OCI-M1 (cell line): ENCODE measurements at regions not wholly inside any gene's neighbourhood (a gene's known extent, or its start where the extent isn't known, plus 50 kb on each side); places are given as distances from the start of the nearest gene placed in this dataset.
A peak's percentile ranks its signal among the peaks of the same experiment; 100 is the strongest.
"Not testable (repeated sequence)": the region's sequence is repeated elsewhere in the genome, so short reads cannot be mapped to it uniquely, and the experiment has no call there.

Experiments
- DNase-seq: peaks from one replicate; lab custom pipeline; 2025; lab: John Stamatoyannopoulos, UW

GRCh38 chr2:22970284-22970975, 414.5 kb upstream of the KLHL29 start:
- no peak for DNase-seq

- DNase-seq: no peak
These were observed 414.0 kb upstream of the KLHL29 start for GRCh38 chr2:22970991-22971390.

GRCh38 chr2:22981785-22982184, 403.2 kb upstream of the KLHL29 start:
- no peak for DNase-seq

GRCh38 chr2:22984152-22984551, 400.8 kb upstream of the KLHL29 start:
- not testable (repeated sequence) for DNase-seq

DNA sequence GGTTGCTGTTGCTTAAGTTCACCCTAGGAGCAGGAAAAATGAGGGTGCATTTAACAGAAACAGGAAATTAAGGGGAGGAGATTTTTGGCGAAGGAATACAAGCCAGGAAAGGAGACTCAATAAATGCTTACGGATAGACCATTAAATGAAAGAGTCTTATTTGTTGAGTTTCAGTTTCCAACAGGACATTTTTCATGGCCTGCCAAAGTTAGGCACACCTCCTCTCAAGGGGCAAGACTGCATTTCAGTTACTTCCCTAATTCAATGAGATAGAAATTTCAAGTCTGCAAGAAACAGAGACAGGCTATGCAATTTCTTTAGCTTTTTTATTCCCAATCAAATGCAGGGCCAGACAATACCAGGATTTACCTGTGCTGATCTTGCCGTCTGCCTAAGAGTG, 394.7 kb upstream of the KLHL29 start:
- peak; percentile 25 for DNase-seq

GRCh38 chr2:22991844-22992243, 393.1 kb upstream of the KLHL29 start:
- DNase-seq: peak; percentile 7

DNA sequence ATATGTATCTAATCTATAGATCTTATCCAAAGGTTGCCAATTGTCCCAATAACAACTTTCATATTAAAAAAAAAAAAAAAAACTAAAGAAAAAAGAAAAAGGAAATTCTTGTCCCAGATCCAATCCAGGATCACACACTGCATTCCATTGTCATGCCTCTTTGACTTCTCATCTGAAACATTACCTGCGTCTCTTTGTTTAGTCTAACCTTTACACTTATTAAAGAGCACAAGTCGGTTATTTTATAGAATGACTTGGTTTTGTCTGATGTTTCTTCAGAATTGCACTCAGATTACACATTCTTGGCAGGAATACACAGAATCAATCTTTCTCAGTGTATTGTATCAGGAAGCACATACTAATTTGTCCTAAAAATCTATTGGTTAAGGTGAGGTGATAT, 392.5 kb upstream of the KLHL29 start:
- DNase-seq: no peak

DNA sequence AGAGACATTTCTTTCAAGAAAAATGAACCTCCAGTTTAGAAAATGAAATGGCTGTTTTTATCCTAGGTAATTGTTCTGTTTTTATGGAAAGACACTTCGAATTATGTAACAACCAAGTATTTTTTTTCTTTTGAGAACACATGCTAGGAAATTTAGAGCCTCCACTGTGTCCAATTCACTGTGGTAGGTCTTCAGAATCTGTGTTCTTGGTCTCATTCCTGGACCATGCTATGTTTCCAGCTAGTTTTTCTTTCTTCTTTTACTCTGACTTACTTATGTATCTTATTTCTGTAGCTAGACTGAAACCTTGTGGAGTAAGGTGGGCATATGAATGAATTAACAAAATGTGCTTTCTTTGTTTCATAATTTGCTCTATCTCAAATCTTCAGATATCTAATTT, 391.7 kb upstream of the KLHL29 start:
- DNase-seq: no peak

DNA sequence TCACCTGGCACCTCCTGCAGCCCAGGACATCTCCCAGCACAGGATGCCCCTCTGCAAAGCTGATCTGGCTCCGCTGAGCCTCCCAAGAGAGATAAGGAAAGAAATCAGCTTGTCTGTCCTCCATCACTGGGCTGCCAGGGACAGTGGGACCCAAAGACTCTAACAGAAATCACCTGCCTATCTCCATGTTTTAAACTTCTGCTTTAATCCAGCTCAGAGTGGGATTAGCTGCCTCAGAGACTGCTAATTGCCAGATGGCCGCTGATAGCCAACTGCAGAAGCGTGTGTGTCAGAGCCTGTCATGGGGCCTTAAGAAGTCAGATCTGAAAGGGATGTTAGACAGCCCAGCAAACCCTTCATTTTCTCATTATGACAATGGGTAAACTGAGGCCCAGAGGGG, 389.4 kb upstream of the KLHL29 start:
- peak; percentile 26 for DNase-seq

DNA sequence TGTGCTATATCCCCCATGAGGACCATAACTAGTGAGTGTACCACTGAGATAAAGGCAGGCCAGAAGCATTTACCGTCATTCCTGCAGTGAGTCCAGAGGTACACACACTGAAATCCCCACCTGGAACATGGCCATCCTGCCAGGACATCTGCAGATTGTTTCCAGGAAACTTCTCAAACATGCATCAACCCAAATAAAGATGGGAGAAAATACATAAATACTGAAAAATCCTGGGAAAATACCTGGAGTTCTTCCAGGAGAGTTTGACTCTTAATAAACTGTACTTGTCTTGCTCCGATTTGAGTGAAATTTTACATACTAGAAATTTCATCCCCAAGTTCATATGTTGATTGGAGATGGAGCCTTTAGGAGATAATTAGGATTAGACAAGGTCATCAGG, 388.1 kb upstream of the KLHL29 start:
- no peak for DNase-seq

DNA sequence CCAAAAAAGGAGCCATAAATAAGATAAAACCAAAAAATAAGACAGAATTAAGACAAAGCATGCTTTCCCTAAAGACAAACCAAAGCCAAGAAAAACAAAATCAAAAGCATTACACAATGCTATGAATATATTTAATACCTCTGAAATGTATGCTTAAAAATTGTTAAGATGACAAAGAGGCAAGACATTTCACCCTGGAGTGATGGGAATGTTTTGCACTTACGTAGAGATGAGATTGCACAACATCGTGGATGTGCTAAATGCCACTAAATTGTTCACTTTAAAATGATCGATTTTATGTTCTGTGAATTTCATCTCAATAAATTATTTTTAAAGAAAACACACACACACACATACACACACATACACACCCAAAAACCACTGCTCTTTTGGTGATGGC, 386.6 kb upstream of the KLHL29 start:
- no peak for DNase-seq

GRCh38 chr2:22999951-23000350, 385.0 kb upstream of the KLHL29 start:
- DNase-seq: no peak

DNA sequence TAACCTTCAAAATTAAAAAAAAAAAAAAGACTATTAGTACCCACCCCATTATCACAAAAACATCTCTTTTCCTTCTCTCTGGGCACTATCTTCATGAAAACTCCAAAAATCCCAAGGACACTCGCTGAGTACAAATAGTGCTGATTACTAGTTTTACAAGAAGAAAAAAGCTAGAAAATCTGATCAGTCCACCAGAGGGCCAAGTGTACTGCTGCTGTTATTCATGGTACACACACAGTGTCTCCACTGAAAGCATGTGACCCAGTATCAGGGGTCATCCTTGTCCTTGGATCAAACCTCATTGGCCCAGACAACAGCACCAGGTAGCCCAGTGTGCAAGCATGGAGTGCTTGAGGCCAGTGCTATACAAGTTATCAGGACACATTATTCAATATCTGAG, 382.7 kb upstream of the KLHL29 start:
- DNase-seq: peak; percentile 12

- DNase-seq: peak; percentile 62
These were observed 379.5 kb upstream of the KLHL29 start for GRCh38 chr2:23005469-23005868.

DNA sequence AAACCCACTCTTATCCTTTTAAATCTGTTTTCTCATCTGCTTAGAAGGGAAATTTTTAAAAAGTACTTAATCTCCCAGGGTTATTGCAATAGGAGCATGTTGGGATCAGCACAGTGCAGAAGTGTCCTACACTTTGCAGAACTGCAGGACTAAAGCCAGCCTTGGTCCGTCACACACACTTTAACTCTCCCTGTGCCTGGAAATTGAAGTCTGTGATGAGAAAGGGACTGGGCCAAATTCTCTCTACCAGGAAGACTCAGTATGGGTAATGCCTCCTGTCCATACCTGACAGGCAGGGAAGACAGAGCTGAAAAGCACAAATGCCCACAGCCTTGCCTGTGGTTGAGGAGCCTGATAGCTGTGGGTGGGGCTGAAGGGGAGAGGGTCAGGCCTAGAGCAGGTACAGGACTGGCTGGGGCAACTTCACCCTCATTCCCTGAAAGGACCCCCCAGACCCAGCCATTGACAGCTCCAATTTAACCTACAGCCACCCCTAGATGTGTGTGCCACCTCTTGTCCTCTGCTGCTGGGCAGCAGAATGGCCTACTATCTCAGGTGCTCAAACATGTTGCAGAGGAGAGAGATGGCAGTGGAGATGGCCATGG, 377.2 kb upstream of the KLHL29 start:
- DNase-seq: no peak

DNA sequence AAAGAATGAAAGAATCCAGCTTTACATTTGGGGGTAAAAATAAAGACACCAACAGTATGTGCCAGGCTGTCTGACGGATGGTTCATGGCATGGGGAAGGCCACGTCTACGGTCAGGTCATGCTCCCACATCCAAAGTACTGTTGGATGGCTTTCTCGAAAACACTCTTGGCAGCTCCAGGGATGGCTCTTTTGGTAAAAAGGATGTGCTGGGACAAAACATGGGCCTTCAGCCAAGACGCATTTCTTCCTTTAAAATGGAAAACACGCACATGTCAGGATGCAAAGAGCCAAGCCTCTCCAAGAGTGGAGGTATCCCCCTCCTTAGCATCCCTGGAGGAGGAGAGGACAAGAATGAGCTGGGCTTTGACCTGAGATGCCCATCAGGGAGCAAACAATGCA, 376.5 kb upstream of the KLHL29 start:
- DNase-seq: no peak

- DNase-seq: no peak
These were observed 376.0 kb upstream of the KLHL29 start for GRCh38 chr2:23008951-23009350.

GRCh38 chr2:23009545-23010149, 375.3 kb upstream of the KLHL29 start:
- DNase-seq: no peak

DNA sequence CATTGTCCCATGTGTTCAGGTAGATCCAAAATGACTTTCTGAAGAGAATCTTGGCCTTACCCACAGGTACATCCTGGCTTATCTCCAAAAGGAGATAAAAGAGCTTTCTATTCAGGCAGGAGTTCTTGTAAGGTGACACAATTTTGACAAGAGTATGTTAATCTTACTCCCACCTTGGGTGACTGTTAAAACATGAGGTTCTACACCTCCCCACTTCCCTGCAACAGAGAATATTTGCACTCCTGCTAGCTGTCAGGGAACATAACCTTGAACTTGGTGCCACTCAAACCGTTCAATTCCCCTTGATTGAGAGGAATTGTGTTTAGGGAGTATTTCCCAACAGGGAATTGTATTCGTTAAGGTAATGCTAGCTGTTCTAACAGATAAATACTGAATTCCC, 372.5 kb upstream of the KLHL29 start:
- DNase-seq: no peak

DNA sequence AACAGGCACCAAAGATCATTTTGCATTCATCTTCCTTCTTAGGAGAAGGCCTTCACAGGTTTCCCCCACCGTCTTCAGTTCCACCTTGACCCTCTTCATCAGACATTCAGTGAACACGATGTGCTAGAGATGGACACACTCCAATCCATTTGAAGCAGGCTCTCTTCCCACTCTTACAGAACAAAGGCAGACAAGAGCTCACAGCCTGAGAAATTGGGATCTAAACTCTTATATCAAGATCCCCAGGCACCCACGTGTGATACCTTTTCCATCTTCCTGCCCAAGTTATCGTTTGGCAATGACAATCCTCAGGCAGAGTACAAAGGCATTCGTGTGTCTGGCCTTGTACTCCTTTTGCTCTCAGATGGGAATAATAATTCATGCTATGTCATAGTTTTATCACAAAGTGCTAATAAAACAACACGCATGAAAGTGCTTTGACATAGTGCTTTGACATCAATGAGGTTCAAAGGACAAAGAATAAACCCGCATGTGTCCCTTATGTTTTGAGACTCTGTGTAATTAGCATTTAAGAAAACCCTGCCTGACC, 369.3 kb upstream of the KLHL29 start:
- no peak for DNase-seq

- DNase-seq: no peak
These were observed 365.5 kb upstream of the KLHL29 start for GRCh38 chr2:23019476-23019875.

GRCh38 chr2:23020659-23021058, 364.3 kb upstream of the KLHL29 start:
- no peak for DNase-seq
